Naive thymus-derived CD4-positive, alpha-beta T cell (primary cell): ENCODE measurements at regions not wholly inside any gene's neighbourhood (a gene's known extent, or its start where the extent isn't known, plus 50 kb on each side); places are given as distances from the start of the nearest gene placed in this dataset.
"Not testable (repeated sequence)": the region's sequence is repeated elsewhere in the genome, so short reads cannot be mapped to it uniquely, and the experiment has no call there.

Source experiments
- ATAC-seq: fragments of 150-1000 bp; cut with Tn5 transposase; 2 replicates; pipeline ENCODE4 v1.10.0; 2021; ENCODE audit warnings: mild to moderate bottlenecking, moderate library complexity
- CTCF ChIA-PET: fragments of 350-600 bp; sonication (Branson Sonifier 250); formaldehyde crosslinking; loops from one replicate; lab custom pipeline; 2021; ENCODE audit warnings: antibody characterized with exemption; lab: Charles Lee
- POLR2A ChIA-PET: fragments of 350-600 bp; sonication (Branson Sonifier 250); formaldehyde crosslinking; loops from one replicate; lab custom pipeline; 2021; ENCODE audit warnings: antibody characterized with exemption, inconsistent platforms; lab: Charles Lee
- DNase-seq, 9 donors: peaks; one replicate each; pipeline versions ENCODE4 v3.0.0 to v3.0.0-alpha.2; 2020 to 2022; ENCODE audit warnings: mixed read lengths in 1 of 9
- H3K27ac ChIP-seq: one replicate; pipeline ENCODE4 v1.7.0; 2013; ENCODE audit warnings: mild to moderate bottlenecking, low read depth, low read length, moderate library complexity
- H3K27me3 ChIP-seq, 2 donors: one replicate each; pipeline ENCODE4 v1.7.0; 2013; ENCODE audit warnings: low read length in 2 of 2, mild to moderate bottlenecking in 2 of 2, moderate library complexity in 2 of 2; ENCODE audit not compliant: control insufficient read depth in 2 of 2, insufficient read depth in 2 of 2
- H3K36me3 ChIP-seq, 3 experiments: 1 replicate in 2 of 3; 2 replicates in 1 of 3; pipeline ENCODE4 v1.7.0; 2013; ENCODE audit warnings: low read length in 3 of 3, mild to moderate bottlenecking in 3 of 3, moderate library complexity in 1 of 3; ENCODE audit not compliant: insufficient read depth in 3 of 3, control insufficient read depth in 2 of 3
- H3K4me1 ChIP-seq, 2 donors: one replicate each; pipeline ENCODE4 v1.7.0; 2013; ENCODE audit warnings: low read length in 2 of 2, mild to moderate bottlenecking in 2 of 2, moderate library complexity in 1 of 2; ENCODE audit not compliant: control insufficient read depth in 2 of 2, insufficient read depth in 2 of 2
- H3K4me3 ChIP-seq: 2 replicates; pipeline ENCODE4 v1.7.0; 2013; ENCODE audit warnings: mild to moderate bottlenecking, low read length
- H3K9me3 ChIP-seq, 3 experiments: 1 replicate in 2 of 3; 2 replicates in 1 of 3; pipeline ENCODE4 v1.7.0; 2013; ENCODE audit warnings: low read length in 3 of 3; ENCODE audit not compliant: control insufficient read depth in 2 of 3
- H3K27ac Mint-ChIP-seq, 9 donors: one replicate each; pipeline ENCODE4 v1.8.0; 2020 to 2022; ENCODE audit warnings: mixed read lengths in 9 of 9, mild to moderate bottlenecking in 8 of 9, moderate library complexity in 5 of 9, inconsistent platforms in 2 of 9
- H3K27me3 Mint-ChIP-seq, 5 donors: one replicate each; pipeline ENCODE4 v1.8.0; 2021 to 2022; ENCODE audit warnings: mixed read lengths in 5 of 5, mild to moderate bottlenecking in 1 of 5
- H3K36me3 Mint-ChIP-seq, 5 donors: one replicate each; pipeline ENCODE4 v1.8.0; 2020 to 2022; ENCODE audit warnings: mixed read lengths in 5 of 5, mild to moderate bottlenecking in 3 of 5, inconsistent platforms in 1 of 5
- H3K4me1 Mint-ChIP-seq, 7 donors: one replicate each; pipeline ENCODE4 v1.8.0; 2020 to 2022; ENCODE audit warnings: mixed read lengths in 7 of 7, mild to moderate bottlenecking in 3 of 7, inconsistent platforms in 1 of 7
- H3K4me3 Mint-ChIP-seq, 10 donors: one replicate each; pipeline ENCODE4 v1.8.0; 2020 to 2022; ENCODE audit warnings: mild to moderate bottlenecking in 10 of 10, mixed read lengths in 10 of 10, moderate library complexity in 6 of 10, inconsistent platforms in 2 of 10
- H3K9me3 Mint-ChIP-seq, 11 donors: one replicate each; pipeline ENCODE4 v1.8.0; 2020 to 2022; ENCODE audit warnings: mixed read lengths in 11 of 11, mild to moderate bottlenecking in 4 of 11, inconsistent platforms in 1 of 11, moderate library complexity in 1 of 11
- intact Hi-C, 2 donors: fragments of 100-400 bp; cut with micrococcal nuclease; formaldehyde crosslinking; loops; one replicate each; pipeline ENCODE4 v1.15.1; 2023

GRCh38 chr6:60342411-60343008, 1943.5 kb downstream of the KHDRBS2 start:
- CTCF ChIA-PET, H3K36me3 ChIP-seq, H3K4me1 ChIP-seq, POLR2A ChIA-PET, H3K36me3 Mint-ChIP-seq, H3K4me3 ChIP-seq, H3K9me3 ChIP-seq, intact Hi-C loops, H3K27ac Mint-ChIP-seq, H3K27me3 Mint-ChIP-seq, H3K27ac ChIP-seq, H3K4me3 Mint-ChIP-seq, H3K27me3 ChIP-seq, H3K4me1 Mint-ChIP-seq, DNase-seq, ATAC-seq: not testable (repeated sequence)
- peaks cover 0 to 20% (median 8%) of the 10 kb centered on the region in 11 donors for H3K9me3 Mint-ChIP-seq

DNA sequence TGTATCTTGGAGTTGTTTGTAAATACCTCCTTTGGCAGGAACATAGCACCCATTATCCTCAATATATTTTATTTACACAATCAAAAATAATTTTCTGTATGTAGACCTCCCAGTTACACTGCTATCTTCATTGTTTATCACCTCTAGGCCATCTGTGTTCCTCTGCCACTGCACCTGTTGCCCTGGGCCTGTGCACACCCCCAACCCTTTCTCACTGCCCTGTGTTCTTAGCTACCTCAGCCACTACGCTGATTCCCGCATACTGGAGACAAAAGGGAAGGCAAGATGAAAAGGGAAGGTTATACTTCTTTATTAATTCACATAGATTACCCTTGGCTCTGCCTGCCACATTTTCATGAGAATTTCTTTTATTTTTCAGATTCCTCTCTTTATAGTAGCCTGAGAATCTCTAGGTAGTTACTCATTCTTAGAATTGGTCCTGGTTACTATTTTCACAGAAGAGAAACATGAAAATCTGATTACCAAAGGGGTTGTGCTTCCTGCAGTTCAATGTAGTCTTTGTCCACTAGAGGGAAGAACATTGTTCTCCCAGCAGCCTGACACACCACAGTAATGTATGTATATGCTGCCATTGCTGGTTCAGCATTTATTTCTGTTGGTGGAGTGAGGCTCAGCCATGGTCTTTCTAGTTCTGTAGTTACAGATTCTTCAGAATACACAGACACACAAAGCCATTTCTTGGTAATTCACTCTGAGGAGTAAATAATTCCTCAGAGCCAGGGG, 1947.5 kb downstream of the KHDRBS2 start:
- H3K27ac Mint-ChIP-seq, H3K9me3 ChIP-seq, intact Hi-C loops, H3K4me1 Mint-ChIP-seq, H3K36me3 ChIP-seq, H3K4me3 Mint-ChIP-seq, H3K27me3 Mint-ChIP-seq, POLR2A ChIA-PET, H3K27ac ChIP-seq, H3K4me1 ChIP-seq, CTCF ChIA-PET, DNase-seq, H3K27me3 ChIP-seq, H3K36me3 Mint-ChIP-seq, H3K4me3 ChIP-seq, ATAC-seq: not testable (repeated sequence)
- peaks cover 0 to 26% (median 11%) of the 10 kb centered on the region in 11 donors for H3K9me3 Mint-ChIP-seq

DNA sequence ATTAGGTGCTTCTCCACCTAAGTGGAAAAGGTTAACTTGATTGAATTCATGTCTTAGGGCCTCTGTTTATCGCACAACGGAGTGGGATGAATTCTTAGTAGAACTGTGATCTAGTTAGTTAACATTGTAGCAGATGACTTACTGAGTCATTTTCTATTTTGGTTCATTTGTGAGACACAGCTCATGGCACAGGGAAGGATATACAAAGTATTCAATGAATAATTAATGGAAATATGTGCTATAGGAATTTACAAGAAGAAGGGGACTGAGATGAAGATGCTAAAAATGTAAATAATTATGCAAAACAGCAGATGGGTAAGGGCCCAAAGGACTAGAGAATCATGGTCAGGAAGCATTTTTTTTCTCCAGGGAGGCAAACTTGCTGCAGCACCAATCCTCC, 1950.9 kb downstream of the KHDRBS2 start:
- H3K27ac ChIP-seq, intact Hi-C loops, CTCF ChIA-PET: not testable (repeated sequence)

DNA sequence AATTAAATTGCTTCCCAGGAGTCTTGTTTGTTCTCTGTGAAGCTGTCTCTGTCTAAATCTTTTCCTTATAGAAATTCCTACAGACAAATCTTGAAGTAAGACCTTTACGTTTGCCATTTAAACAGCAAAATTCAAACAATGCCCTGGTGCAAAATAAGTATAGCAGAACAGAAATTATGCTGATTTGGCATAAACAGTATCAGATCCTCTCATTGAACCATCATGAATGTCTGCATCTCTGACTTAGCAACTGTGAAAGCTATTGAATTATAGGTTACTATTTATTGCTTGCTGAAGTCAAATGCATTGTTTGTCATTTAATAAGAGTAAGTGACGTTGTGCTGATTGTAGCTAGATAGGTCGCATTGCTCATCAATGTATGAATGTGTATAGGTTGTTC, 1952.3 kb downstream of the KHDRBS2 start:
- POLR2A ChIA-PET, H3K4me3 Mint-ChIP-seq, H3K27ac Mint-ChIP-seq, H3K4me1 ChIP-seq, ATAC-seq, H3K4me1 Mint-ChIP-seq, H3K27ac ChIP-seq, H3K9me3 ChIP-seq, H3K36me3 Mint-ChIP-seq, H3K27me3 Mint-ChIP-seq, H3K27me3 ChIP-seq, CTCF ChIA-PET, H3K36me3 ChIP-seq, DNase-seq, intact Hi-C loops, H3K4me3 ChIP-seq: not testable (repeated sequence)
- peaks cover 0 to 25% (median 8%) of the 10 kb centered on the region in 11 donors for H3K9me3 Mint-ChIP-seq

More for the DNA sequence above, 1950.9 kb downstream of the KHDRBS2 start:
- H3K4me1 ChIP-seq, H3K27me3 Mint-ChIP-seq, H3K27ac Mint-ChIP-seq, H3K9me3 ChIP-seq, H3K27me3 ChIP-seq, H3K4me3 Mint-ChIP-seq, H3K36me3 ChIP-seq, H3K4me1 Mint-ChIP-seq, POLR2A ChIA-PET, H3K36me3 Mint-ChIP-seq, ATAC-seq, DNase-seq, H3K4me3 ChIP-seq: not testable (repeated sequence)
- H3K9me3 Mint-ChIP-seq = peaks cover 0 to 24% (median 9%) of the 10 kb centered on the region in 11 donors

- POLR2A ChIA-PET, H3K4me1 Mint-ChIP-seq, H3K36me3 ChIP-seq, H3K4me1 ChIP-seq, H3K27me3 Mint-ChIP-seq, intact Hi-C loops, H3K36me3 Mint-ChIP-seq, H3K9me3 ChIP-seq, H3K4me3 ChIP-seq, H3K27me3 ChIP-seq, H3K27ac ChIP-seq, DNase-seq, H3K27ac Mint-ChIP-seq, CTCF ChIA-PET, H3K4me3 Mint-ChIP-seq, ATAC-seq: not testable (repeated sequence)
- H3K9me3 Mint-ChIP-seq = peaks cover 0 to 15% (median 5%) of the 10 kb centered on the region in 11 donors
Measured at GRCh38 chr6:60308939-60309338, 1977.1 kb downstream of the KHDRBS2 start.
